ENCODE measurements at regions not wholly inside any gene's neighbourhood (a gene's known extent, or its start where the extent isn't known, plus 50 kb on each side); places are given as distances from the start of the nearest gene placed in this dataset.

GRCh38 chr7:156383526-156383925 is 257.0 kb upstream of the RNF32 start:
- ChIA-PET POLR2A (no interaction called here), CTCF (no interaction called here)
- Histone ChIP-seq H3K4me1 (ENCODE audit: control insufficient read depth, extremely low read depth, insufficient read depth, low read length) (no peaks in the 10 kb centered on the region), H3K27me3 (ENCODE audit: control insufficient read depth in 2 of 2, insufficient read depth in 2 of 2, low read length in 2 of 2) (no peaks in the 10 kb centered on the region), H3K36me3 (ENCODE audit: control insufficient read depth in 2 of 2, extremely low read depth in 1 of 2, insufficient read depth in 2 of 2, low read length in 2 of 2) (no peaks in the 10 kb centered on the region), H3K9me3 (replicated peaks; ENCODE audit: control insufficient read depth, insufficient read depth, low read length) (no peaks in the 10 kb centered on the region), H3K9me1 (replicated peaks; ENCODE audit: control insufficient read depth, extremely low read depth, insufficient read depth, low read length) (no peaks in the 10 kb centered on the region), H3K4me3 (replicated peaks in 1 of 3; ENCODE audit: insufficient read depth in 1 of 3, low read depth in 1 of 3, low read length in 3 of 3) (no peak overlapping the region), H3K4me2 (ENCODE audit: insufficient read depth, low read length) (no peak overlapping the region), H3K9ac (replicated peaks; ENCODE audit: extremely low read depth, insufficient read depth, low read length) (no peak overlapping the region), H2AFZ (ENCODE audit: low read depth, low read length) (no peak overlapping the region), H3K79me2 (ENCODE audit: control insufficient read depth, insufficient read depth, low read length) (no peaks in the 10 kb centered on the region), H3K27ac (ENCODE audit: insufficient read depth, low read depth, low read length) (no peak overlapping the region), H4K20me1 (replicated peaks; ENCODE audit: control insufficient read depth, extremely low read depth, insufficient read depth, low read length) (no peaks in the 10 kb centered on the region)
- DNase-seq (ENCODE audit: low read depth, low spot score) (no peak), FAIRE-seq (no peak)
- BruUV-seq (replicated peaks), result no TSS peak
- intact Hi-C loops (cut with micrococcal nuclease) (no loop called here), dilution Hi-C loops (cut with MboI; ENCODE audit: extremely low pct_ligation_motif_present, low sequenced_read_pairs) (no loop called here)
- no peak for TF ChIP-seq CTCF (IDR thresholded peaks at IDR 0.05; ENCODE audit: extremely low read depth in 1 of 2, insufficient read depth in 1 of 2, low read depth in 1 of 2, low read length in 2 of 2)
- no peak for TF ChIP-seq FOS (IDR thresholded peaks at IDR 0.05; ENCODE audit: borderline replicate concordance, insufficient read depth, low read length)
- no peak for TF ChIP-seq MAX (IDR thresholded peaks at IDR 0.05; ENCODE audit: insufficient read depth, insufficient read length)
- TF ChIP-seq GATA2 (IDR thresholded peaks at IDR 0.05; ENCODE audit: insufficient read depth, insufficient read length, low read depth, low read length), result no peak
- no peak for TF ChIP-seq EZH2 (IDR thresholded peaks at IDR 0.05; ENCODE audit: borderline replicate concordance, low read depth, low read length, severe bottlenecking)
- no peak for TF ChIP-seq POLR2A (IDR thresholded peaks at IDR 0.05; ENCODE audit: low read depth, low read length)
- TF ChIP-seq JUN (IDR thresholded peaks at IDR 0.05; ENCODE audit: borderline replicate concordance, insufficient read depth, insufficient read length, low read depth), result no peak
- no peak for TF ChIP-seq MYC (IDR thresholded peaks at IDR 0.05; ENCODE audit: low read depth, low read length)
- no peak for TF ChIP-seq POLR2AphosphoS5 (IDR thresholded peaks at IDR 0.05; ENCODE audit: insufficient read depth, low read depth, low read length)
